Lung (tissue), 11 donors: ENCODE measurements at regions not wholly inside any gene's neighbourhood (a gene's known extent, or its start where the extent isn't known, plus 50 kb on each side); places are given as distances from the start of the nearest gene placed in this dataset.
"Not testable (repeated sequence)": the region's sequence is repeated elsewhere in the genome, so short reads cannot be mapped to it uniquely, and the experiment has no call there.

Source experiments
- ATAC-seq: fragments of 200-7000 bp; cut with Tn5 transposase; one replicate; pipeline ENCODE4 v1.9.1; 2020; ENCODE audit warnings: moderate number of reproducible peaks; ENCODE audit not compliant: insufficient read depth, low FRiP score
- DNase-seq, 3 donors: peaks; one replicate each; pipeline ENCODE4 v3.0.0-alpha.2; 2013 to 2017
- H3K27ac ChIP-seq, 2 donors: one replicate each; pipeline ENCODE4 v1.5.1; 2013; ENCODE audit warnings: mild to moderate bottlenecking in 2 of 2, moderate library complexity in 2 of 2, control low read depth in 1 of 2, inconsistent platforms in 1 of 2, low read depth in 1 of 2, low read length in 1 of 2
- H3K27me3 ChIP-seq, 3 donors: one replicate each; pipeline ENCODE4 v1.5.1; 2013; ENCODE audit warnings: low read length in 2 of 3; ENCODE audit not compliant: control insufficient read depth in 3 of 3, insufficient read depth in 3 of 3
- H3K36me3 ChIP-seq, 4 donors: one replicate each; pipeline ENCODE4 v1.5.1; 2013; ENCODE audit warnings: low read length in 4 of 4, mild to moderate bottlenecking in 1 of 4, moderate library complexity in 1 of 4; ENCODE audit not compliant: control insufficient read depth in 4 of 4, insufficient read depth in 4 of 4
- H3K4me1 ChIP-seq, 5 donors: one replicate each; pipeline ENCODE4 v1.5.1; 2013; ENCODE audit warnings: low read length in 5 of 5, mild to moderate bottlenecking in 2 of 5, moderate library complexity in 1 of 5; ENCODE audit not compliant: control insufficient read depth in 5 of 5, insufficient read depth in 5 of 5
- H3K4me3 ChIP-seq: one replicate; pipeline ENCODE4 v1.5.1; 2013; ENCODE audit warnings: mild to moderate bottlenecking, control low read depth, moderate library complexity
- H3K9ac ChIP-seq, 2 donors: one replicate each; pipeline ENCODE4 v1.5.1; 2013; ENCODE audit warnings: low read length in 2 of 2, control low read depth in 1 of 2; ENCODE audit not compliant: insufficient read depth in 1 of 2
- H3K9me3 ChIP-seq, 4 donors: one replicate each; pipeline ENCODE4 v1.5.1; 2013; ENCODE audit warnings: low read length in 3 of 4, mild to moderate bottlenecking in 1 of 4, moderate library complexity in 1 of 4; ENCODE audit not compliant: control insufficient read depth in 4 of 4, insufficient read depth in 3 of 4
- CTCF ChIP-seq: IDR thresholded peaks from 2 replicates; pipeline ENCODE4 v1.5.1; 2012; ENCODE audit warnings: mild to moderate bottlenecking; ENCODE audit errors: control extremely low read depth, extremely low read depth
- WGBS, 2 donors: extraction: QIAGEN DNeasy Blood & Tissue Kit; methylation state at CpG; one replicate each; pipeline ENCODE4 v1.1.7; 2013; 5-methylcytosine and 5-hydroxymethylcytosine counted together
- donor health status: control.
- donor health status: control.
- donor health status: Bipolar disorder and iron deficiency.
- donor health status: healthy.
- donor health status: DM: yes; HTN: yes; CAD: no.

GRCh38 chr2:224094413-224094812, 55.3 kb upstream of the SERPINE2 start:
- no peaks in the 10 kb centered on the region for H3K9me3 ChIP-seq
- H3K27ac ChIP-seq, result no peak overlapping the region
- no peaks in the 10 kb centered on the region for H3K36me3 ChIP-seq
- H3K27me3 ChIP-seq, result peaks cover 0 to 3% (median 0%) of the 10 kb centered on the region in 3 donors
- ATAC-seq (no peak), DNase-seq (no peak)
- H3K9ac ChIP-seq, result no peak overlapping the region
- TF ChIP-seq CTCF, result no peak
- WGBS, 2 donors, result 91 to 94% methylated on average over 1 of the region's 1 CpG
- peaks cover 0 to 3% (median 0%) of the 10 kb centered on the region in 5 donors for H3K4me1 ChIP-seq
- no peak overlapping the region for H3K4me3 ChIP-seq

- H3K9ac ChIP-seq, H3K4me1 ChIP-seq, DNase-seq, ATAC-seq, H3K4me3 ChIP-seq, H3K27me3 ChIP-seq, H3K9me3 ChIP-seq, H3K27ac ChIP-seq, H3K36me3 ChIP-seq: not testable (repeated sequence)
- 70% methylated on average over 5 of the region's 5 CpGs for WGBS, 2 donors
These were observed 52.6 kb upstream of the SERPINE2 start for GRCh38 chr2:224091671-224092070.

- 94% methylated on average over 6 of the region's 6 CpGs for WGBS, 2 donors
- H3K36me3 ChIP-seq, H3K9ac ChIP-seq, ATAC-seq, H3K4me3 ChIP-seq, H3K9me3 ChIP-seq, H3K4me1 ChIP-seq, DNase-seq, H3K27me3 ChIP-seq, H3K27ac ChIP-seq: not testable (repeated sequence)
These were observed 50.5 kb upstream of the SERPINE2 start for GRCh38 chr2:224089606-224090005.
